Kidney (tissue), 13 donors: ENCODE measurements at regions not wholly inside any gene's neighbourhood (a gene's known extent, or its start where the extent isn't known, plus 50 kb on each side); places are given as distances from the start of the nearest gene placed in this dataset.

Source experiments
- DNase-seq, 5 donors: peaks; one replicate each; pipeline ENCODE4 v3.0.0-alpha.2; 2013 to 2020
- FAIRE-seq: peaks from 2 replicates; lab custom pipeline; 2012; peaks lifted over from hg19 to GRCh38; lab: Jason Lieb, UNC
- H3K27ac ChIP-seq, 2 donors: one replicate each; pipeline ENCODE4 v1.7.0; 2013; ENCODE audit warnings: low read depth in 2 of 2, low read length in 2 of 2, inconsistent platforms in 1 of 2
- H3K27me3 ChIP-seq: one replicate; pipeline ENCODE4 v1.7.1; 2013; ENCODE audit warnings: low read length, inconsistent platforms; ENCODE audit not compliant: control insufficient read depth, insufficient read depth
- H3K36me3 ChIP-seq, 3 donors: one replicate each; pipeline versions ENCODE4 v1.7.0 to v1.7.1; 2013; ENCODE audit warnings: low read length in 3 of 3, control low read depth in 1 of 3, inconsistent platforms in 1 of 3; ENCODE audit not compliant: insufficient read depth in 3 of 3, control insufficient read depth in 2 of 3
- H3K4me1 ChIP-seq, 3 donors: one replicate each; pipeline versions ENCODE4 v1.7.0 to v1.7.1; 2013; ENCODE audit warnings: low read length in 3 of 3, inconsistent platforms in 1 of 3, low read depth in 1 of 3; ENCODE audit not compliant: control insufficient read depth in 2 of 3, insufficient read depth in 2 of 3
- H3K4me3 ChIP-seq, 3 donors: one replicate each; pipeline versions ENCODE4 v1.7.0 to v1.8.1; 2013; ENCODE audit warnings: low read length in 3 of 3, control low read depth in 1 of 3, inconsistent platforms in 1 of 3
- H3K9ac ChIP-seq, 3 donors: one replicate each; pipeline versions ENCODE4 v1.7.0 to v1.7.1; 2013; ENCODE audit warnings: low read length in 3 of 3, control low read depth in 1 of 3, inconsistent platforms in 1 of 3
- H3K9me3 ChIP-seq, 3 donors: one replicate each; pipeline versions ENCODE4 v1.7.0 to v1.7.1; 2013; ENCODE audit warnings: low read length in 3 of 3, control low read depth in 1 of 3, inconsistent platforms in 1 of 3; ENCODE audit not compliant: control insufficient read depth in 2 of 3, insufficient read depth in 1 of 3
- intact Hi-C: fragments of 100-400 bp; cut with DNase I; formaldehyde crosslinking; loops from one replicate; pipeline ENCODE4 v1.11.1; 2022
- TF ChIP-seq, protein P1 (sequence below): IDR thresholded peaks from 3 replicates; pipeline ENCODE4 v1.5.1; 2012; ENCODE audit warnings: mild to moderate bottlenecking, moderate library complexity, borderline replicate concordance; ENCODE audit not compliant: insufficient read depth; ENCODE audit errors: extremely low read depth
- donor health status: control.
- donor health status: control.
- donor health status: control.
- donor health status: control.
- donor health status: control.
- donor health status: DM: yes; HTN: yes; CAD: no.
- donor health status: Normal renal cell carcinoma (clear cell type).

GRCh38 chr13:22110368-22110767 lies 439.5 kb downstream of the FGF9 start:
- TF ChIP-seq, protein P1, sequence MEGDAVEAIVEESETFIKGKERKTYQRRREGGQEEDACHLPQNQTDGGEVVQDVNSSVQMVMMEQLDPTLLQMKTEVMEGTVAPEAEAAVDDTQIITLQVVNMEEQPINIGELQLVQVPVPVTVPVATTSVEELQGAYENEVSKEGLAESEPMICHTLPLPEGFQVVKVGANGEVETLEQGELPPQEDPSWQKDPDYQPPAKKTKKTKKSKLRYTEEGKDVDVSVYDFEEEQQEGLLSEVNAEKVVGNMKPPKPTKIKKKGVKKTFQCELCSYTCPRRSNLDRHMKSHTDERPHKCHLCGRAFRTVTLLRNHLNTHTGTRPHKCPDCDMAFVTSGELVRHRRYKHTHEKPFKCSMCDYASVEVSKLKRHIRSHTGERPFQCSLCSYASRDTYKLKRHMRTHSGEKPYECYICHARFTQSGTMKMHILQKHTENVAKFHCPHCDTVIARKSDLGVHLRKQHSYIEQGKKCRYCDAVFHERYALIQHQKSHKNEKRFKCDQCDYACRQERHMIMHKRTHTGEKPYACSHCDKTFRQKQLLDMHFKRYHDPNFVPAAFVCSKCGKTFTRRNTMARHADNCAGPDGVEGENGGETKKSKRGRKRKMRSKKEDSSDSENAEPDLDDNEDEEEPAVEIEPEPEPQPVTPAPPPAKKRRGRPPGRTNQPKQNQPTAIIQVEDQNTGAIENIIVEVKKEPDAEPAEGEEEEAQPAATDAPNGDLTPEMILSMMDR: no peak
- FAIRE-seq: no peak
- no peak overlapping the region for H3K4me3 ChIP-seq
- peaks cover 0 to 11% (median 0%) of the 10 kb centered on the region in 3 donors for H3K4me1 ChIP-seq
- H3K9me3 ChIP-seq: no peaks in the 10 kb centered on the region
- DNase-seq: no peak
- no peak overlapping the region for H3K27ac ChIP-seq
- no peak overlapping the region for H3K9ac ChIP-seq
- H3K36me3 ChIP-seq: no peaks in the 10 kb centered on the region
- H3K27me3 ChIP-seq: peaks cover 3% of the 10 kb centered on the region
- intact Hi-C loops: no loop called here

- FAIRE-seq (no peak), DNase-seq (no peak)
- Histone ChIP-seq H3K4me1 (peaks cover 0 to 13% (median 0%) of the 10 kb centered on the region in 3 donors), H3K27ac (no peak overlapping the region), H3K9ac (no peak overlapping the region), H3K9me3 (no peaks in the 10 kb centered on the region), H3K36me3 (no peaks in the 10 kb centered on the region), H3K27me3 (peaks cover 2% of the 10 kb centered on the region), H3K4me3 (no peak overlapping the region)
- intact Hi-C loops: no loop called here
- TF ChIP-seq, protein P1: no peak
Observed at GRCh38 chr13:22111152-22111783, 440.4 kb downstream of the FGF9 start.

- H3K9ac ChIP-seq: no peak overlapping the region
- H3K9me3 ChIP-seq: no peaks in the 10 kb centered on the region
- H3K36me3 ChIP-seq: no peaks in the 10 kb centered on the region
- FAIRE-seq (no peak), DNase-seq (no peak)
- TF ChIP-seq, protein P1: no peak
- H3K27ac ChIP-seq: no peak overlapping the region
- peaks cover 2% of the 10 kb centered on the region for H3K27me3 ChIP-seq
- H3K4me1 ChIP-seq: peaks cover 0 to 13% (median 0%) of the 10 kb centered on the region in 3 donors
- intact Hi-C loops: no loop called here
- H3K4me3 ChIP-seq: no peak overlapping the region
Observed at GRCh38 chr13:22111961-22112360, 441.1 kb downstream of the FGF9 start.
